ENCODE measurements at regions not wholly inside any gene's neighbourhood (a gene's known extent, or its start where the extent isn't known, plus 50 kb on each side); places are given as distances from the start of the nearest gene placed in this dataset.

DNA sequence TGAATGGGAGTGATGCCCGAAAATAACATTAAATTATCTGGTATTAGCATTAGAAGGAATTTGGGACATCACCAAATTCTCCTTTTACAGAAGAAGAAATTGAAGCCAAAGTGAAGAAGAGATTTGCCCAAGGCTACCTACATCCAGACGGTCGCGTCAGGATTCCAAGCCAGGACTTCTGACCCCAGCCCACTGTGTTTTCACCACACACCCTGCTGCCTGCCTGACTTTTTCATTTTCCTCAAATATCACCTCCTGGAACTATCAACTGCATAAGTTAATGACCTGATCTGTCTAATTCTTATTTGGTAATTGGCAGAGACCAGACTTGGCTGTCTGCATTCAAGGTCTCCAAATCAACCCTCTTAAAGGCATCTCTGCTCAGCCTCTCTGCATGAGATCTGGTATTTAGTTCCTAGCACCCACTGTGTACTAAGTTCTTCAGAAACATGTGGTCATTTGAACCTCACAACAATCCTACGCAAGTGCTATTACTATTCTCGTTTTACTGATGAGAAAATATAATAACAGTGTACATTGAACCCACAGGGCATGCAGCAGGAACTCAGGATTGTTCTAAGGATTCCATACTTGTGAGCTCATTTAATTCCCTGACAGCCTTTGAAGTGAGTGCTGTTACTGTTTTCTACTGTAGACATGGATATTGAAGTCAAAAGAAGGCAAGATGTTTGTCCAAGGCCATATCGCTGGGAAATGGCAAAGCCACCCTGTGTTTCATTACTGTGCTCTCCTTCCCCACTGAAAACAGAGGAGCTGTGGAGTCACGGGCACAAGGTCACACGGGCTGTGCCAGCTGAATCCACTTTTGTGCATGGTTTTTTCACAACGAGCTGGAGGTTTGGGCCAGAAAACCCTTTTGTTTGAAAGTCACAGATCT lies 195.2 kb upstream of the C1QTNF7 start:
- DNase-seq = peak; percentile 52

DNA sequence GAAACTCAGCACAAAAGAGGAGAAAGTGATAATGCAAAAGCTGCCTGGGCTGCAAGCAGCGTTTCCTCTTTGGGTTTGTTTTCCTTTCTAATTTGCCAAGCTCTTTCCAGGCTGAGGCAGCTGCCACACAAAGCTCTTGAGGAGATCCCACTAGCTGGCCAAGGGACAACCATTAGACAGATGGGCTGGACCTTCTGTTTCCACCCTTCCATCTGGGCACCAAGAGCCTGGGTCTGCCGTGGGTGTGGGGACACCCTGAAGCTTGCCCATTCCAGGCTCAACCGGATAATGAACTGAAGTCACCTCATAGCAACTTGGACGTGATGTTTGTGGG lies 194.6 kb upstream of the C1QTNF7 start:
- no peak for DNase-seq

GRCh38 chr4:15233626-15234025 lies 194.2 kb upstream of the C1QTNF7 start:
- no peak for DNase-seq

GRCh38 chr4:15234116-15234855 lies 193.5 kb upstream of the C1QTNF7 start:
- peak; percentile 71 for DNase-seq

DNA sequence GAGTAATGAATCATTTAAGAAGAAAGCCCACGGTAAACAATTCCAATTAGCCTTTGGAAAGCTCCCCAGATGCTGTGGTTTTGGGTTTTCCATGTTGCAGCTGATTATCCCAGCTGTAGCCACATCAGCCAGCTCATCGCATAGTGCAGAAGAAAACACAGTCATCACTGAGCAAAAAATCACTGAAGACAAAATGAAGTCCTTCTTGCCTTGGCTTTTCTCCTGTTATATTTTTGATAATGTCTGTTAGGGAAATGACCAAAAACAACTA lies 193.0 kb upstream of the C1QTNF7 start:
- peak; percentile 60 for DNase-seq

- no peak for DNase-seq
These were observed 192.7 kb upstream of the C1QTNF7 start for GRCh38 chr4:15235135-15235534.

DNA sequence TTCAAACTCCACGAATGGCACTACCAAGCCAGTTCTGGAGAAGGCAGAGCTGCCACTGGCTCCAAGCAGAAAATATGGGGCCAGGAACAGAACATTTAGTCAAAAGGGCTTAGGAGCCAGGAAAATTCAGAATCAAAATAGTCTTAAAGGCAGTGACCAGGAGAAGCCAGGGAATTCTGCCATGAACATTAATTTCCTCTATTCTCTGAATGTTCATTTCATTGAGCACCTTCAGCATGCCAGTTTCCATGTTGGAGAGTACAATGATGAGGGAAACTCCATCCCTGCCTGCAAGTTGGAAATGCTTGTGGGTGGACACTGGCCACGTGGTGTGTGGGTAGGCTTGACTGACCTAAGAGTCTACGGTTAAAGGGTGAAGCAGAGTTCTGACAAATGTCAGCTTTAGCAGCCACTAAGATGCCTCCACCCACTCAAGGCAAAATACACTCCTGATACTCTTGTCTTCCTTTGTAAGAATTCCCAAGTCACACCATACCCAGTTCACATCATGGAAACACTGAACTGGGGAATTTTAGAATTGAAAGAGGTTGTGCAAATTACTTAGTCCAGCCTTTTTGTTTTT lies 190.1 kb upstream of the C1QTNF7 start:
- DNase-seq = no peak

- DNase-seq = no peak
These were observed 189.1 kb upstream of the C1QTNF7 start for GRCh38 chr4:15238720-15239119.

- DNase-seq = no peak
These were observed 188.0 kb upstream of the C1QTNF7 start for GRCh38 chr4:15239866-15240265.

- DNase-seq = peak; percentile 49
These were observed 187.1 kb upstream of the C1QTNF7 start for GRCh38 chr4:15240764-15241163.

- no peak for DNase-seq
These were observed 185.8 kb upstream of the C1QTNF7 start for GRCh38 chr4:15242021-15242420.

DNA sequence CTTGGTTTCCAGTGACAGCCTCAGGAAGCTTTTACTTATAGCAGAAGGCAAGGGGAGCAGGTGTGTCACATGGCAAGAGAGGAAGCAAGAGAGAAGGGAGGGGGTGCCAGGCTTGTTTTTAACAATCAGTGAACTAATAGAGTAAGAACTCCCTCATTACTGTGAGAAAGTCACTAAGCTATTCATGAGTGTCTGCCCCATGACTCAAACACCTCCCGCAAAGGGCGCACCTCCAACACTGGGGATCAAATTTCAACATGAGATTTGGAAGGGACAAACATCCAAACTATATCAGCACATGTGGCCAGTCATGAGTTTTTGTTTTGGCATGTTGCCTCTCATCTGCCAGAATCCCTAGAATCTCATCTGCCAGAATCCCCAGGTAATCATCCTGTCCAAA lies 183.5 kb upstream of the C1QTNF7 start:
- no peak for DNase-seq

- DNase-seq = no peak
These were observed 182.8 kb upstream of the C1QTNF7 start for GRCh38 chr4:15245006-15245530.

GRCh38 chr4:15250021-15250441 lies 177.8 kb upstream of the C1QTNF7 start:
- no peak for DNase-seq

- DNase-seq = no peak
These were observed 174.5 kb upstream of the C1QTNF7 start for GRCh38 chr4:15253349-15253748.

DNA sequence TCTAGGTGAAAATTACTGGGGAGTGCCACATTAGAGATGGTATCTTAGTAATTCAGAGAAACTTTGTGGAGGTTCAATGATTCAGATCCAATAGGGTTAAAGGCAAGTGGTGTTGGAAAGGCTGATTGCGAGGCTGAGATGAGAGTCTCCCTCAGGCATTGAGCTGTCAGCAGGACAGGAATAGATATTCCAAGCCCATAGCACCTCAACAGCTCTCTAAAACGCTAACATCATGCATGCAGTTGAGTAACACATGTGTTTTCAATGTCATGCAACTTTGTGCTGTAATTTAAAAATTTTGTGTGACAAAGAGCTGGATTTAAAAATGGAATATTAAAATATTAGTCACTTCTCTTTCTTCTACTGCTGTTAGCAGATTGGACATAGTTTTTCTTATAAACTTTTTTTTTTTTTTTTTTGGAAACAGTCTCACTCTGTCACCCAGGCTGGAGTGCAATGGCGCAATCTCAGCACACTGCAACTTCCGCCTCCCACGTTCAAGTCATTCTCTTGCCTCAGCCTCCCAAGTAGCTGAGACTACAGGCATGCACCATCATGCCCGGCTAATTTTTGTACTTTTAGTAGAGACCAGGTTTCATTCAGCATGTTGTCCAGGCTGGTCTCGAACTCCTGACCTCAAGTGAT lies 173.5 kb upstream of the C1QTNF7 start:
- no peak for DNase-seq

DNA sequence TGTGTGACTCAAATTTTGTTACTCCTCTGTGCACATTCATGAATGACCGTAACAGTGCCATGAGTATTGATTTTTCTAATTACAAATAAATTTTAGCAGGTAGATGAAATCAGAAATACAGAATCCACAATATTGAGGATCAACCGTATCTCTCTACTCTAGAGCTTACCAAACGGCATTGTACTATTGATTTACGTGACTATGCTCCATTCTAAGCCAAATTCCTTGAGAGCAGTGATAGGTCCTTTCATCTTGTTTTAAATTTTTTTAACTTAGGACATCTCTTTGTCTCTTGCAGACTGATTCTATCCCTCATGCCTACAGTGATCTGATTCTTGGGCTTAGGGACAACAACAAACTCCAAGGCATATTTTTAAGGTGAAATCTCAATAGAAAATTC lies 172.3 kb upstream of the C1QTNF7 start:
- no peak for DNase-seq

DNA sequence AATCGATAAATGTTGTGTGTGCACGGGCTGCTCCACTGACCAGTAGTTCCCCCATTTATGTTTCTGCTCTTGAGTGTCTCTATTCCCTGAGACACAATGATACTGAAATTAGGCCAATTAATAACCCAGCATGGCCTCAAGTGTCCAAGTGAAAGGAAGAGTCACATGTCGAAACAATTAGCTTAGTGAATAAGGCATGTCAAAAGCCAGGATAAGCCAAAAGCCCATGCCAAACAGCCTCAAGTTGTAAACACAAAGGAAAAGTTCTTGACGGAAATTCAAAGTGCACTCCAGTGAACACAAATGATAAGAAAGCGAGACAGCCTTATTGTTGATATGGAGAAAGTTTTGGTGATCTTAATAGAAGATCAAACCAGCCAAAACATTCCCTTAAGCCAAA lies 167.1 kb upstream of the C1QTNF7 start:
- DNase-seq = no peak

- DNase-seq = no peak
These were observed 165.4 kb upstream of the C1QTNF7 start for GRCh38 chr4:15262396-15262795.

GRCh38 chr4:15270201-15270600 lies 157.6 kb upstream of the C1QTNF7 start:
- DNase-seq = peak; percentile 5

DNA sequence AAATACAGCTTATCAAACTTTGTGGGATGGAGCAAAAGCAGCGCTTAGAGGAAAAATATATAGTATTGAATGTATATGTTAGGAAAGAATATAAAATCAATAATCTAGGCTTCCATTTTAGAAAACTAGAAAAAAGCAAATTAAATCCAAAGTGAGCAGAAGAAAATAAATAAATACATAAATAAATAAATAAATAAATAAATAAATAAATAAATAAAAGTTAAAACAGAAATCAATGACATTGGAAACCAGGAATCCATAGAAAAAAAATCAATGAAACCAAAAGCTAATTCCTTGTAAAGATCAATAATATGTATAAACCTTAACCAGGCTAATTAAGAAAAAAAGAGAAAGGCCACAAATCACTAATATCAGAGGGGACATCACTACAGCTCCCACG lies 141.8 kb upstream of the C1QTNF7 start:
- DNase-seq = no peak

DNA sequence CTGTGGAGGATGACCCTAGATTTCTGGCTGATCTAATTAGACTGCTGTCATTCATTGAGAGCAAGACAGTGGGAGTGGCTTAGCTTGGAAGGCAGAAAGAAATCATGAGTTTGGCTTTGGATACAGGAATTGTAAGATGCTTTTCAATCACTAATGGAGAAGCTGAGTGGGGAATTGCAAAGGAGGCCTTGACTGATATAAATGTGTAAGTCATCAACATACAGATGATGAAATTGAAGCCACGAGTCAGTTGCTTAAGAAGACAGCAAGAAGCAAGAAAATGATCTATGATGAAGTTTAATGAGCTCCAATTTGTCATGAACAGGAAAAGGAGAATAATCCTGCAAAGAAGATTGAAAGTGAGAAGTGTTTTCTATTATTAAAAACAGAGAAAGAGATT lies 136.7 kb upstream of the C1QTNF7 start:
- peak; percentile 43 for DNase-seq

- DNase-seq = no peak
These were observed 134.1 kb upstream of the C1QTNF7 start for GRCh38 chr4:15293711-15294110.

- DNase-seq = no peak
These were observed 133.6 kb upstream of the C1QTNF7 start for GRCh38 chr4:15294202-15294601.
